GM12875 (cell line): ENCODE measurements at regions not wholly inside any gene's neighbourhood (a gene's known extent, or its start where the extent isn't known, plus 50 kb on each side); places are given as distances from the start of the nearest gene placed in this dataset.

ENCODE experiments used
- H3K4me3 ChIP-seq: one replicate; pipeline ENCODE4 v1.5.1; 2011; ENCODE audit warnings: low read depth, low read length, control low read depth
- CTCF ChIP-seq: IDR thresholded peaks from 2 replicates; pipeline ENCODE4 v1.5.1; 2011; ENCODE audit warnings: low read depth, mild to moderate bottlenecking, control low read depth, inconsistent platforms, low read length, moderate library complexity, borderline replicate concordance; ENCODE audit not compliant: insufficient read depth

GRCh38 chr16:80318107-80318506 lies 222.7 kb upstream of the DYNLRB2 start:
- H3K4me3 ChIP-seq, result no peak overlapping the region
- TF ChIP-seq CTCF, result no peak

- peak; percentile 65 for TF ChIP-seq CTCF
- H3K4me3 ChIP-seq, result no peak overlapping the region
Observed at GRCh38 chr16:80317599-80318037, 223.2 kb upstream of the DYNLRB2 start.

GRCh38 chr16:80317116-80317515 lies 223.7 kb upstream of the DYNLRB2 start:
- H3K4me3 ChIP-seq, result no peak overlapping the region

GRCh38 chr16:80314042-80314441 lies 226.8 kb upstream of the DYNLRB2 start:
- no peak overlapping the region for H3K4me3 ChIP-seq
- TF ChIP-seq CTCF, result no peak

More at GRCh38 chr16:80317116-80317515, 223.7 kb upstream of the DYNLRB2 start:
- TF ChIP-seq CTCF, result no peak

- no peak overlapping the region for H3K4me3 ChIP-seq
- TF ChIP-seq CTCF, result no peak
Observed at GRCh38 chr16:80309178-80309577, 231.6 kb upstream of the DYNLRB2 start.

GRCh38 chr16:80305410-80305809 lies 235.4 kb upstream of the DYNLRB2 start:
- no peak overlapping the region for H3K4me3 ChIP-seq
- TF ChIP-seq CTCF, result no peak

GRCh38 chr16:80303691-80304090 lies 237.1 kb upstream of the DYNLRB2 start:
- no peak overlapping the region for H3K4me3 ChIP-seq
- TF ChIP-seq CTCF, result no peak
